Testis (tissue), 2 donors: ENCODE measurements at regions not wholly inside any gene's neighbourhood (a gene's known extent, or its start where the extent isn't known, plus 50 kb on each side); places are given as distances from the start of the nearest gene placed in this dataset.

ENCODE experiments used
- POLR2A ChIP-seq: fragments of 450-650 bp; IDR thresholded peaks from one replicate; pipeline ENCODE4 v1.6.1; 2017; ENCODE audit warnings: antibody characterized with exemption, mild to moderate bottlenecking, moderate library complexity
- TF ChIP-seq, protein P1 (sequence below), 3 experiments: fragments of 450-650 bp in 2 of 3; fragments of 200-600 bp in 1 of 3; sonication (generic) in 1 of 3; IDR thresholded peaks; one replicate each; pipeline ENCODE4 v1.5.1; 2016 to 2019; ENCODE audit warnings: antibody characterized with exemption in 3 of 3, mild to moderate bottlenecking in 2 of 3, moderate library complexity in 1 of 3

DNA sequence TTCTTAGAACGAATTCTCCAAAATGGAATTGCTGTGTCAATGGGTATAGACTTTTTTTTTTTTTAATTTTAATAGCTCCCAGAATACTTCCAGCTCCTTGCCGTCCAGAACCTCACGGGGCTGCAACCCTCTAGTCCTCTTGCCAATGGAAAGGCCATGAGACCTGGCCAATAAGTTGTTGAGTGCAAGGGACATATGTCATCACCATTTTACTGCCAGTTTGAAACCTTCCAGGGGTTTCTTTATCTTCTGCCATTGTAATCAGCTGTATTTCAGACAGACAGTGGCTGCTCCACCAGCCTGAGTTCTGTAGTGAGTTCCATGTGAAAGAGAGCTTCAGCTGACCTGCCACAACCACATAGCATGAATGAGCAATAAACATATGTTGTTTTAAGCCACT lies 95.0 kb upstream of the PTPRG start:
- no peak for TF ChIP-seq POLR2A
- TF ChIP-seq, protein P1, sequence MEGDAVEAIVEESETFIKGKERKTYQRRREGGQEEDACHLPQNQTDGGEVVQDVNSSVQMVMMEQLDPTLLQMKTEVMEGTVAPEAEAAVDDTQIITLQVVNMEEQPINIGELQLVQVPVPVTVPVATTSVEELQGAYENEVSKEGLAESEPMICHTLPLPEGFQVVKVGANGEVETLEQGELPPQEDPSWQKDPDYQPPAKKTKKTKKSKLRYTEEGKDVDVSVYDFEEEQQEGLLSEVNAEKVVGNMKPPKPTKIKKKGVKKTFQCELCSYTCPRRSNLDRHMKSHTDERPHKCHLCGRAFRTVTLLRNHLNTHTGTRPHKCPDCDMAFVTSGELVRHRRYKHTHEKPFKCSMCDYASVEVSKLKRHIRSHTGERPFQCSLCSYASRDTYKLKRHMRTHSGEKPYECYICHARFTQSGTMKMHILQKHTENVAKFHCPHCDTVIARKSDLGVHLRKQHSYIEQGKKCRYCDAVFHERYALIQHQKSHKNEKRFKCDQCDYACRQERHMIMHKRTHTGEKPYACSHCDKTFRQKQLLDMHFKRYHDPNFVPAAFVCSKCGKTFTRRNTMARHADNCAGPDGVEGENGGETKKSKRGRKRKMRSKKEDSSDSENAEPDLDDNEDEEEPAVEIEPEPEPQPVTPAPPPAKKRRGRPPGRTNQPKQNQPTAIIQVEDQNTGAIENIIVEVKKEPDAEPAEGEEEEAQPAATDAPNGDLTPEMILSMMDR (IDR thresholded peaks at IDR 0.05): no peak
